HCT116 (cell line): ENCODE measurements at regions not wholly inside any gene's neighbourhood (a gene's known extent, or its start where the extent isn't known, plus 50 kb on each side); places are given as distances from the start of the nearest gene placed in this dataset.

Experiments used
- ATAC-seq: fragments of 200-7000 bp; cut with Tn5 transposase; 2 replicates; pipeline ENCODE4 v1.9.1; 2020; ENCODE audit warnings: mild to moderate bottlenecking, moderate library complexity
- BruUV-seq: library from RNA; stranded (reverse); fragments of 400-500 nt; replicated peaks from 2 replicates; lab custom pipeline; 2021; lab: Mats Ljungman, UMichigan
- CTCF ChIA-PET: fragments of 300-600 bp; sonication (Branson Sonifier 250); formaldehyde crosslinking; loops from one replicate; lab custom pipeline; 2021; ENCODE audit warnings: antibody characterized with exemption; lab: Charles Lee
- POLR2A ChIA-PET: fragments of 300-600, 350-600 bp; sonication (Branson Sonifier 250); formaldehyde crosslinking; loops from one replicate; lab custom pipeline; 2021; ENCODE audit warnings: antibody characterized with exemption; lab: Charles Lee
- RAD21 ChIA-PET, 2 experiments: fragments of 300-600 bp; sonication (Branson Sonifier 250); formaldehyde crosslinking; loops; one replicate each; lab custom pipeline; 2023; ENCODE audit warnings: low total read pairs in 2 of 2; ENCODE audit not compliant: uncharacterized antibody in 2 of 2, unreplicated experiment in 2 of 2, low non-redundant PET in 1 of 2; lab: Charles Lee
- DNase-seq: peaks from one replicate; pipeline ENCODE4 v3.0.0-alpha.2; 2010; ENCODE audit warnings: low read depth, low spot score
- H2AFZ ChIP-seq: fragments of 200-600 bp; shearing (Covaris generic), sonication (generic); 2 replicates; pipeline ENCODE4 v1.6.1; 2017; ENCODE audit warnings: low read depth, mixed run types, mixed read lengths, antibody characterized with exemption, low read length; ENCODE audit not compliant: poor library complexity, severe bottlenecking
- H3K27ac ChIP-seq: 2 replicates; pipeline ENCODE4 v1.5.1; 2012; ENCODE audit warnings: low read depth, low read length
- H3K27me3 ChIP-seq: fragments of 200-600 bp; sonication (generic); 2 replicates; pipeline ENCODE4 v1.6.1; 2016; ENCODE audit warnings: mixed run types, low read length, mixed read lengths; ENCODE audit not compliant: insufficient read depth
- H3K36me3 ChIP-seq, 2 experiments: fragments of 200-500 bp in 1 of 2; fragments of 200-600 bp in 1 of 2; sonication (Bioruptor generic) in 1 of 2; sonication (generic) in 1 of 2; 2 replicates each; pipeline versions ENCODE4 v1.5.1 to v1.6.1; 2014 to 2016; ENCODE audit warnings: low read length in 2 of 2, inconsistent platforms in 1 of 2, mixed read lengths in 1 of 2, mixed run types in 1 of 2; ENCODE audit not compliant: insufficient read depth in 2 of 2, control insufficient read depth in 1 of 2
- H3K4me1 ChIP-seq, 2 experiments: fragments of 200-600 bp in 1 of 2; sonication (generic) in 1 of 2; 2 replicates each; pipeline versions ENCODE4 v1.5.1 to v1.6.1; 2012 to 2017; ENCODE audit warnings: low read length in 2 of 2, inconsistent platforms in 1 of 2, mild to moderate bottlenecking in 1 of 2, mixed read lengths in 1 of 2, mixed run types in 1 of 2, moderate library complexity in 1 of 2; ENCODE audit not compliant: insufficient read depth in 2 of 2, control insufficient read depth in 1 of 2
- H3K4me2 ChIP-seq: fragments of 200-600 bp; sonication (generic); 2 replicates; pipeline ENCODE4 v1.6.1; 2017; ENCODE audit warnings: mixed run types, low read length, mixed read lengths
- H3K4me3 ChIP-seq, 2 experiments: fragments of 200-600 bp in 1 of 2; sonication (generic) in 1 of 2; replicated peaks in 1 of 2; 2 replicates each; pipeline ENCODE4 v1.5.1; 2011 to 2016; ENCODE audit warnings: low read length in 2 of 2, control low read depth in 1 of 2, low read depth in 1 of 2, mild to moderate bottlenecking in 1 of 2, mixed read lengths in 1 of 2, mixed run types in 1 of 2
- H3K79me2 ChIP-seq: fragments of 200-600 bp; sonication (generic); 2 replicates; pipeline ENCODE4 v1.6.1; 2017; ENCODE audit warnings: mild to moderate bottlenecking, mixed run types, low read length, moderate library complexity, mixed read lengths; ENCODE audit not compliant: insufficient read depth
- H3K9ac ChIP-seq: fragments of 200-600 bp; sonication (generic); 2 replicates; pipeline ENCODE4 v1.6.1; 2016; ENCODE audit warnings: low read length, mixed read lengths
- H3K9me2 ChIP-seq: fragments of 200-600 bp; sonication (generic), shearing (Covaris generic); 2 replicates; pipeline ENCODE4 v1.6.1; 2017; ENCODE audit warnings: mixed run types, mild to moderate bottlenecking, moderate library complexity; ENCODE audit not compliant: insufficient read depth
- H3K9me3 ChIP-seq, 2 experiments: fragments of 200-500 bp in 1 of 2; fragments of 200-600 bp in 1 of 2; sonication (Bioruptor generic) in 1 of 2; sonication (generic) in 1 of 2; 2 replicates each; pipeline ENCODE4 v1.6.1; 2014 to 2017; ENCODE audit warnings: low read length in 2 of 2, mixed read lengths in 2 of 2, inconsistent platforms in 1 of 2, low read depth in 1 of 2, mild to moderate bottlenecking in 1 of 2, mixed run types in 1 of 2, moderate library complexity in 1 of 2; ENCODE audit not compliant: control insufficient read depth in 1 of 2, insufficient read depth in 1 of 2
- H4K20me1 ChIP-seq: fragments of 200-600 bp; sonication (generic), shearing (Covaris generic); 2 replicates; pipeline ENCODE4 v1.6.1; 2017; ENCODE audit warnings: mixed run types, mild to moderate bottlenecking, moderate library complexity; ENCODE audit not compliant: insufficient read depth
- CTCF ChIP-seq, 3 experiments: fragments of 200-600 bp in 1 of 3; sonication (generic) in 1 of 3; IDR thresholded peaks in 2 of 3; conservative IDR thresholded peaks in 1 of 3; 2 replicates each; pipeline ENCODE4 v1.5.1; 2012 to 2017; ENCODE audit warnings: low read depth in 2 of 3, low read length in 2 of 3, antibody characterized with exemption in 1 of 3, borderline replicate concordance in 1 of 3, control low read depth in 1 of 3, mild to moderate bottlenecking in 1 of 3, mixed read lengths in 1 of 3, mixed run types in 1 of 3, moderate library complexity in 1 of 3; ENCODE audit not compliant: insufficient read depth in 1 of 3
- POLR2A ChIP-seq: IDR thresholded peaks from 2 replicates; pipeline ENCODE4 v1.7.0; 2011; ENCODE audit warnings: borderline replicate concordance; ENCODE audit not compliant: insufficient read depth, insufficient read length; ENCODE audit errors: extremely low read depth
- intact Hi-C: fragments of 100-400 bp; cut with micrococcal nuclease; formaldehyde crosslinking; loops from 2 replicates; pipeline ENCODE4 v1.10.0; 2022
- TF ChIP-seq, protein P1 (sequence below): IDR thresholded peaks from 2 replicates; pipeline ENCODE4 v1.6.1; 2012; ENCODE audit warnings: low read depth

DNA sequence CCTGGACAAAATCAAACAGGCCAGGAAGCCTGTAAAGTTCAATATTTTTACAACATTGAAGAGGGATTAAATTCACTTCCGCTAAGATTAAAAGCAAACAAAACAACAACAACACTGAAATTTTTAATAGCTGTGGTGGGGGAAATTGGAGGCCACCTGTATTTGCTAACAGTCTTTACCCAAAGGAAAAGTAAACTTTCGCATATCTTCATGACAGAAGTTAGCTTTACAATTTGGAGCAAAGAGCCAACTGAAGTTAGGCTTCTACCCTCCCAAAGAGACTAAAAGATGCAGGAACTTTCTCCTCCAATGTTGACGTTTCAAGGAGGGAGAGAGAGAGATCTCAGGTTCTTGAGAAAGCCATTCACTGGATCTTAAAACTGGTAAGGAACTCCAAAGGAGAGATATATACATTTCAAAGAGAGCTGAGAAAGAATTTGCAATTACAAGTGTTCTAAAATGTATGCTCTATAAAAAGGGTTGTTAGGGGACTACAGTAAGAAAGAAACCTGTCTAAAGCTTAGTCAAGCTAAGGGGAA, 349.2 kb upstream of the CDH9 start:
- no peaks in the 10 kb centered on the region for H3K27me3 ChIP-seq
- DNase-seq (no peak), ATAC-seq (no peak)
- POLR2A ChIA-PET, result no interaction called here
- no TSS peak for BruUV-seq
- H3K9me2 ChIP-seq, result no peaks in the 10 kb centered on the region
- no peaks in the 10 kb centered on the region for H4K20me1 ChIP-seq
- H3K27ac ChIP-seq, result no peak overlapping the region
- no peaks in the 10 kb centered on the region for H3K4me1 ChIP-seq
- no peak overlapping the region for H3K9ac ChIP-seq
- RAD21 ChIA-PET, result no interaction called here
- H3K4me2 ChIP-seq, result no peak overlapping the region
- intact Hi-C loops, result no loop called here
- no peaks in the 10 kb centered on the region; a peak in 1 of 4 replicates for H3K36me3 ChIP-seq
- no peak overlapping the region for H2AFZ ChIP-seq
- H3K4me3 ChIP-seq, result no peak overlapping the region
- CTCF ChIA-PET, result no interaction called here
- TF ChIP-seq, protein P1, sequence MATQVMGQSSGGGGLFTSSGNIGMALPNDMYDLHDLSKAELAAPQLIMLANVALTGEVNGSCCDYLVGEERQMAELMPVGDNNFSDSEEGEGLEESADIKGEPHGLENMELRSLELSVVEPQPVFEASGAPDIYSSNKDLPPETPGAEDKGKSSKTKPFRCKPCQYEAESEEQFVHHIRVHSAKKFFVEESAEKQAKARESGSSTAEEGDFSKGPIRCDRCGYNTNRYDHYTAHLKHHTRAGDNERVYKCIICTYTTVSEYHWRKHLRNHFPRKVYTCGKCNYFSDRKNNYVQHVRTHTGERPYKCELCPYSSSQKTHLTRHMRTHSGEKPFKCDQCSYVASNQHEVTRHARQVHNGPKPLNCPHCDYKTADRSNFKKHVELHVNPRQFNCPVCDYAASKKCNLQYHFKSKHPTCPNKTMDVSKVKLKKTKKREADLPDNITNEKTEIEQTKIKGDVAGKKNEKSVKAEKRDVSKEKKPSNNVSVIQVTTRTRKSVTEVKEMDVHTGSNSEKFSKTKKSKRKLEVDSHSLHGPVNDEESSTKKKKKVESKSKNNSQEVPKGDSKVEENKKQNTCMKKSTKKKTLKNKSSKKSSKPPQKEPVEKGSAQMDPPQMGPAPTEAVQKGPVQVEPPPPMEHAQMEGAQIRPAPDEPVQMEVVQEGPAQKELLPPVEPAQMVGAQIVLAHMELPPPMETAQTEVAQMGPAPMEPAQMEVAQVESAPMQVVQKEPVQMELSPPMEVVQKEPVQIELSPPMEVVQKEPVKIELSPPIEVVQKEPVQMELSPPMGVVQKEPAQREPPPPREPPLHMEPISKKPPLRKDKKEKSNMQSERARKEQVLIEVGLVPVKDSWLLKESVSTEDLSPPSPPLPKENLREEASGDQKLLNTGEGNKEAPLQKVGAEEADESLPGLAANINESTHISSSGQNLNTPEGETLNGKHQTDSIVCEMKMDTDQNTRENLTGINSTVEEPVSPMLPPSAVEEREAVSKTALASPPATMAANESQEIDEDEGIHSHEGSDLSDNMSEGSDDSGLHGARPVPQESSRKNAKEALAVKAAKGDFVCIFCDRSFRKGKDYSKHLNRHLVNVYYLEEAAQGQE, result no peak
- TF ChIP-seq POLR2A, result no peak
- TF ChIP-seq CTCF (IDR thresholded peaks at IDR 0.05 in 2 of 3, conservative IDR thresholded peaks at IDR 0.05 in 1 of 3; ENCODE audit: borderline replicate concordance in 1 of 3, insufficient read depth in 1 of 3, low read depth in 2 of 3, low read length in 2 of 3), result no peak
- H3K79me2 ChIP-seq, result no peaks in the 10 kb centered on the region
- H3K9me3 ChIP-seq, result peaks cover 22% of the 10 kb centered on the region in 2 experiments; a peak in 3 of 4 replicates
